ENCODE measurements at regions not wholly inside any gene's neighbourhood (a gene's known extent, or its start where the extent isn't known, plus 50 kb on each side); places are given as distances from the start of the nearest gene placed in this dataset.

DNA sequence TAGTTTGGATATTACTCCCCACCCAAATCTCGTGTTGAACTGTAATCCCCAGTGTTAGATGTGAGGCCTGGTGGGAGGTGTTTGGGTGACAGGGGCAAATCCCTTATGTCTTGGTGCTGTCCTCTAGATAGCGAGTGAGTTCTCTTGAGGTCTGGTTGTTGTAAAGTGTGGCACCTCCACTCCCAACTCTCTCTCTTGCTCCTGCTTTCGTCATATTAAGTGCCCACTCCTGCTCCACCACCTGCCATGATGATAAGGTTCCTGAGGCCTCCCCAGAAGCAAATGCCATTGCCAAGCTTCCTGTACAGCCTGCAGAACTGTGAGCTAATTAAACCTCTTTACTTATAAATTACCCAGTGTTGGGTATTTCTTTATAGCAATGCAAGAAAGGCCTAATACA, 944.3 kb downstream of the ADGRL3 start:
- TF ChIP-seq, protein P1, sequence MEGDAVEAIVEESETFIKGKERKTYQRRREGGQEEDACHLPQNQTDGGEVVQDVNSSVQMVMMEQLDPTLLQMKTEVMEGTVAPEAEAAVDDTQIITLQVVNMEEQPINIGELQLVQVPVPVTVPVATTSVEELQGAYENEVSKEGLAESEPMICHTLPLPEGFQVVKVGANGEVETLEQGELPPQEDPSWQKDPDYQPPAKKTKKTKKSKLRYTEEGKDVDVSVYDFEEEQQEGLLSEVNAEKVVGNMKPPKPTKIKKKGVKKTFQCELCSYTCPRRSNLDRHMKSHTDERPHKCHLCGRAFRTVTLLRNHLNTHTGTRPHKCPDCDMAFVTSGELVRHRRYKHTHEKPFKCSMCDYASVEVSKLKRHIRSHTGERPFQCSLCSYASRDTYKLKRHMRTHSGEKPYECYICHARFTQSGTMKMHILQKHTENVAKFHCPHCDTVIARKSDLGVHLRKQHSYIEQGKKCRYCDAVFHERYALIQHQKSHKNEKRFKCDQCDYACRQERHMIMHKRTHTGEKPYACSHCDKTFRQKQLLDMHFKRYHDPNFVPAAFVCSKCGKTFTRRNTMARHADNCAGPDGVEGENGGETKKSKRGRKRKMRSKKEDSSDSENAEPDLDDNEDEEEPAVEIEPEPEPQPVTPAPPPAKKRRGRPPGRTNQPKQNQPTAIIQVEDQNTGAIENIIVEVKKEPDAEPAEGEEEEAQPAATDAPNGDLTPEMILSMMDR (conservative IDR thresholded peaks at IDR 0.05) = no peak
- no peak overlapping the region for H3K4me3 Mint-ChIP-seq
- no peak for DNase-seq (ENCODE audit: low read depth, low spot score)
- no peak overlapping the region for H3K27ac Mint-ChIP-seq (ENCODE audit: unreplicated experiment)
- peaks cover 12% of the 10 kb centered on the region for H3K9me3 Mint-ChIP-seq
- peaks cover 2% of the 10 kb centered on the region for H3K36me3 Mint-ChIP-seq (ENCODE audit: low read depth)
- H3K27me3 Mint-ChIP-seq (ENCODE audit: low read depth) = no peaks in the 10 kb centered on the region
- H3K4me1 Mint-ChIP-seq = no peaks in the 10 kb centered on the region

GRCh38 chr4:62135565-62136156, 935.5 kb downstream of the ADGRL3 start:
- peaks cover 4% of the 10 kb centered on the region for H3K9me3 Mint-ChIP-seq
- H3K4me3 Mint-ChIP-seq = no peak overlapping the region
- DNase-seq (ENCODE audit: low read depth, low spot score) = no peak
- no peaks in the 10 kb centered on the region for H3K27me3 Mint-ChIP-seq (ENCODE audit: low read depth)
- H3K27ac Mint-ChIP-seq (ENCODE audit: unreplicated experiment) = no peak overlapping the region
- peaks cover 2% of the 10 kb centered on the region for H3K36me3 Mint-ChIP-seq (ENCODE audit: low read depth)
- TF ChIP-seq, protein P1 (conservative IDR thresholded peaks at IDR 0.05) = no peak
- H3K4me1 Mint-ChIP-seq = peaks cover 13% of the 10 kb centered on the region

- H3K36me3 Mint-ChIP-seq (ENCODE audit: low read depth) = peaks cover 2% of the 10 kb centered on the region
- H3K4me3 Mint-ChIP-seq = no peak overlapping the region
- TF ChIP-seq, protein P1 (conservative IDR thresholded peaks at IDR 0.05) = no peak
- peaks cover 4% of the 10 kb centered on the region for H3K9me3 Mint-ChIP-seq
- H3K27me3 Mint-ChIP-seq (ENCODE audit: low read depth) = no peaks in the 10 kb centered on the region
- no peak for DNase-seq (ENCODE audit: low read depth, low spot score)
- no peak overlapping the region for H3K27ac Mint-ChIP-seq (ENCODE audit: unreplicated experiment)
- peaks cover 13% of the 10 kb centered on the region for H3K4me1 Mint-ChIP-seq
These were observed 933.9 kb downstream of the ADGRL3 start for GRCh38 chr4:62133977-62134376.

GRCh38 chr4:62133101-62133897, 933.2 kb downstream of the ADGRL3 start:
- DNase-seq (ENCODE audit: low read depth, low spot score) = no peak
- H3K27me3 Mint-ChIP-seq (ENCODE audit: low read depth) = no peaks in the 10 kb centered on the region
- no peak overlapping the region for H3K4me3 Mint-ChIP-seq
- H3K27ac Mint-ChIP-seq (ENCODE audit: unreplicated experiment) = no peak overlapping the region
- peaks cover 4% of the 10 kb centered on the region for H3K9me3 Mint-ChIP-seq
- peaks cover 13% of the 10 kb centered on the region for H3K4me1 Mint-ChIP-seq
- TF ChIP-seq, protein P1 (conservative IDR thresholded peaks at IDR 0.05) = no peak
- H3K36me3 Mint-ChIP-seq (ENCODE audit: low read depth) = peaks cover 2% of the 10 kb centered on the region

DNA sequence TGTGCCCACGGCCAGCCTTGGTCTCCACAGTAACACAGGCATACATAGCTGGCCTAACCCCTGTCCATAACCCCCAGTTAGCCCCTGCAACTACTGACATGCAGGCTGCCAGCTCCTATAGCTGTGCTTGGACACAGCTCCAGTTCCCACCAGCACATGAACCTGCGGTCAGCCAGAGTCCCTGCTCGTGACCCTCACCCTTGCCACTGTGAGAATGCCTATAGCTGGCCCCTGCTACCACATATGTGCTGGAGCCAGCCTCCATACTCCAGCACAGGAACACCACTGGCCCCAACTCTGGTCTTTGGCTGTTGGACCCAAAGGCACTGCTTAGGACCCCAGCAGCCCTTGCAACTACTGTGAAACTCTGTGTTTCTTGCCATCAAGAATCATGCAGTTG, 930.9 kb downstream of the ADGRL3 start:
- Mint-ChIP-seq H3K9me3 (peaks cover 4% of the 10 kb centered on the region), H3K4me3 (no peak overlapping the region), H3K27me3 (ENCODE audit: low read depth) (no peaks in the 10 kb centered on the region), H3K27ac (ENCODE audit: unreplicated experiment) (no peak overlapping the region), H3K4me1 (peaks cover 13% of the 10 kb centered on the region), H3K36me3 (ENCODE audit: low read depth) (peaks cover 2% of the 10 kb centered on the region)
- TF ChIP-seq, protein P1 (conservative IDR thresholded peaks at IDR 0.05) = no peak
- DNase-seq (ENCODE audit: low read depth, low spot score) = no peak

Data from neural crest cell (in vitro differentiated cells).